Panc1 (cell line): ENCODE measurements at regions not wholly inside any gene's neighbourhood (a gene's known extent, or its start where the extent isn't known, plus 50 kb on each side); places are given as distances from the start of the nearest gene placed in this dataset.

Source experiments
- ATAC-seq: fragments of 200-7000 bp; cut with Tn5 transposase; 2 replicates; pipeline ENCODE4 v1.9.1; 2020; ENCODE audit warnings: mild to moderate bottlenecking, moderate library complexity
- BruUV-seq: library from RNA; stranded (reverse); fragments of 400-500 nt; replicated peaks from 2 replicates; lab custom pipeline; 2021; lab: Mats Ljungman, UMichigan
- CTCF ChIA-PET: fragments of 300-600 bp; sonication (Branson Sonifier 250); formaldehyde crosslinking; loops from one replicate; lab custom pipeline; 2022; ENCODE audit warnings: antibody characterized with exemption; lab: Charles Lee
- POLR2A ChIA-PET: fragments of 300-600 bp; sonication (Branson Sonifier 250); formaldehyde crosslinking; loops from one replicate; lab custom pipeline; 2022; ENCODE audit warnings: antibody characterized with exemption; lab: Charles Lee
- DNase-seq: peaks from one replicate; pipeline ENCODE4 v3.0.0-alpha.2; 2010; ENCODE audit warnings: low read depth, low spot score
- H3K27ac ChIP-seq: 2 replicates; pipeline ENCODE4 v1.5.1; 2011; ENCODE audit warnings: mild to moderate bottlenecking, low read length, inconsistent platforms
- H3K27me3 ChIP-seq: fragments of 200-500 bp; sonication (Bioruptor generic); 2 replicates; pipeline ENCODE4 v1.6.0; 2014; ENCODE audit warnings: low read length, inconsistent platforms; ENCODE audit not compliant: control insufficient read depth, insufficient read depth
- H3K36me3 ChIP-seq: fragments of 200-500 bp; sonication (Bioruptor generic); 2 replicates; pipeline ENCODE4 v1.5.1; 2014; ENCODE audit warnings: inconsistent platforms, mild to moderate bottlenecking, low read length, moderate library complexity; ENCODE audit not compliant: control insufficient read depth, insufficient read depth
- H3K4me1 ChIP-seq: 2 replicates; pipeline ENCODE4 v1.5.1; 2011; ENCODE audit warnings: inconsistent platforms, mild to moderate bottlenecking, low read length, moderate library complexity; ENCODE audit not compliant: control insufficient read depth, insufficient read depth
- H3K4me3 ChIP-seq, 2 experiments: 2 replicates each; pipeline ENCODE4 v1.5.1; 2011 to 2012; ENCODE audit warnings: low read depth in 2 of 2, low read length in 2 of 2, mild to moderate bottlenecking in 2 of 2, inconsistent platforms in 1 of 2, moderate library complexity in 1 of 2
- H3K9me3 ChIP-seq: fragments of 200-500 bp; sonication (Bioruptor generic); 2 replicates; pipeline ENCODE4 v1.5.1; 2014; ENCODE audit warnings: low read depth, mild to moderate bottlenecking, inconsistent platforms, low read length, moderate library complexity; ENCODE audit not compliant: control insufficient read depth, insufficient read depth
- POLR2AphosphoS5 ChIP-seq: IDR thresholded peaks from 2 replicates; pipeline ENCODE4 v1.6.1; 2012; ENCODE audit warnings: mild to moderate bottlenecking, low read depth, low read length, moderate library complexity
- SIN3A ChIP-seq: IDR thresholded peaks from 2 replicates; pipeline ENCODE4 v1.6.1; 2012; ENCODE audit warnings: low read depth, mild to moderate bottlenecking, low read length, moderate library complexity, borderline replicate concordance; ENCODE audit not compliant: insufficient read depth
- TCF7L2 ChIP-seq: IDR thresholded peaks from 2 replicates; pipeline ENCODE4 v1.6.1; 2011; ENCODE audit warnings: mild to moderate bottlenecking, low read depth, low read length, inconsistent platforms
- in situ Hi-C: cut with HindIII; loops from 2 replicates; pipeline ENCODE4 v1.10.0; 2016; ENCODE audit warnings: low sequenced_read_pairs, low pct_unique_long_range_greater_than_20kb
- intact Hi-C: fragments of 100-400 bp; cut with micrococcal nuclease; formaldehyde crosslinking; loops from one replicate; pipeline ENCODE4 v1.10.0; 2022; ENCODE audit not compliant: unreplicated experiment
- TF ChIP-seq, protein P1 (sequence below), 2 experiments: IDR thresholded peaks; 2 replicates each; pipeline ENCODE4 v1.6.1; 2011 to 2012; ENCODE audit warnings: low read depth in 2 of 2, control low read depth in 1 of 2, low read length in 1 of 2, mild to moderate bottlenecking in 1 of 2, moderate library complexity in 1 of 2; ENCODE audit not compliant: insufficient read depth in 1 of 2
- TF ChIP-seq, protein P2 (sequence below): fragments of 450-650 bp; IDR thresholded peaks from 2 replicates; pipeline ENCODE4 v1.5.1; 2017; ENCODE audit warnings: mild to moderate bottlenecking

DNA sequence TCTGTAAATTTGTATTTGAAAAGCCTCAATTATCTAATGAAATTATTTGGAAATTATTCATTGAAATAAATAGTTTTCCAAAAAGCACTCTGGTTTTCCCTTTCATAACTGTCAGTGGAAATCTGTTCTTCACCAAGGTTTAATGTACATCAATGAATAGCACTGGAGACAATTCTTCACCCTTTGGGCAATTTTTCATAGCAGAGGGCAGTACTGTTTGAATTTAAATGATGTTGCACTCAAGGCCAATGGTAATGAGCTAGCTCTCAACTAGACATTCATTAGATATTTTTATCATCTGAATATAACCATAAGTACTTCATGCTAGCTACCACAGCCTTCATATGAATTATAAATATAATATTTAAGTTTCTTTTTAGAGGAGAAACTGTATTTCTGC is 658.2 kb upstream of the CCDC54 start:
- intact Hi-C loops (no loop called here), in situ Hi-C loops (no loop called here)
- no peaks in the 10 kb centered on the region for H3K36me3 ChIP-seq
- TF ChIP-seq POLR2AphosphoS5 (no peak), SIN3A (no peak), TCF7L2 (no peak)
- TF ChIP-seq, protein P1, sequence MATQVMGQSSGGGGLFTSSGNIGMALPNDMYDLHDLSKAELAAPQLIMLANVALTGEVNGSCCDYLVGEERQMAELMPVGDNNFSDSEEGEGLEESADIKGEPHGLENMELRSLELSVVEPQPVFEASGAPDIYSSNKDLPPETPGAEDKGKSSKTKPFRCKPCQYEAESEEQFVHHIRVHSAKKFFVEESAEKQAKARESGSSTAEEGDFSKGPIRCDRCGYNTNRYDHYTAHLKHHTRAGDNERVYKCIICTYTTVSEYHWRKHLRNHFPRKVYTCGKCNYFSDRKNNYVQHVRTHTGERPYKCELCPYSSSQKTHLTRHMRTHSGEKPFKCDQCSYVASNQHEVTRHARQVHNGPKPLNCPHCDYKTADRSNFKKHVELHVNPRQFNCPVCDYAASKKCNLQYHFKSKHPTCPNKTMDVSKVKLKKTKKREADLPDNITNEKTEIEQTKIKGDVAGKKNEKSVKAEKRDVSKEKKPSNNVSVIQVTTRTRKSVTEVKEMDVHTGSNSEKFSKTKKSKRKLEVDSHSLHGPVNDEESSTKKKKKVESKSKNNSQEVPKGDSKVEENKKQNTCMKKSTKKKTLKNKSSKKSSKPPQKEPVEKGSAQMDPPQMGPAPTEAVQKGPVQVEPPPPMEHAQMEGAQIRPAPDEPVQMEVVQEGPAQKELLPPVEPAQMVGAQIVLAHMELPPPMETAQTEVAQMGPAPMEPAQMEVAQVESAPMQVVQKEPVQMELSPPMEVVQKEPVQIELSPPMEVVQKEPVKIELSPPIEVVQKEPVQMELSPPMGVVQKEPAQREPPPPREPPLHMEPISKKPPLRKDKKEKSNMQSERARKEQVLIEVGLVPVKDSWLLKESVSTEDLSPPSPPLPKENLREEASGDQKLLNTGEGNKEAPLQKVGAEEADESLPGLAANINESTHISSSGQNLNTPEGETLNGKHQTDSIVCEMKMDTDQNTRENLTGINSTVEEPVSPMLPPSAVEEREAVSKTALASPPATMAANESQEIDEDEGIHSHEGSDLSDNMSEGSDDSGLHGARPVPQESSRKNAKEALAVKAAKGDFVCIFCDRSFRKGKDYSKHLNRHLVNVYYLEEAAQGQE (IDR thresholded peaks at IDR 0.05; ENCODE audit: insufficient read depth in 1 of 2, low read depth in 2 of 2, low read length in 1 of 2), result no peak
- TF ChIP-seq, protein P2, sequence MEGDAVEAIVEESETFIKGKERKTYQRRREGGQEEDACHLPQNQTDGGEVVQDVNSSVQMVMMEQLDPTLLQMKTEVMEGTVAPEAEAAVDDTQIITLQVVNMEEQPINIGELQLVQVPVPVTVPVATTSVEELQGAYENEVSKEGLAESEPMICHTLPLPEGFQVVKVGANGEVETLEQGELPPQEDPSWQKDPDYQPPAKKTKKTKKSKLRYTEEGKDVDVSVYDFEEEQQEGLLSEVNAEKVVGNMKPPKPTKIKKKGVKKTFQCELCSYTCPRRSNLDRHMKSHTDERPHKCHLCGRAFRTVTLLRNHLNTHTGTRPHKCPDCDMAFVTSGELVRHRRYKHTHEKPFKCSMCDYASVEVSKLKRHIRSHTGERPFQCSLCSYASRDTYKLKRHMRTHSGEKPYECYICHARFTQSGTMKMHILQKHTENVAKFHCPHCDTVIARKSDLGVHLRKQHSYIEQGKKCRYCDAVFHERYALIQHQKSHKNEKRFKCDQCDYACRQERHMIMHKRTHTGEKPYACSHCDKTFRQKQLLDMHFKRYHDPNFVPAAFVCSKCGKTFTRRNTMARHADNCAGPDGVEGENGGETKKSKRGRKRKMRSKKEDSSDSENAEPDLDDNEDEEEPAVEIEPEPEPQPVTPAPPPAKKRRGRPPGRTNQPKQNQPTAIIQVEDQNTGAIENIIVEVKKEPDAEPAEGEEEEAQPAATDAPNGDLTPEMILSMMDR, result no peak
- H3K27me3 ChIP-seq, result no peaks in the 10 kb centered on the region
- CTCF ChIA-PET, result no interaction called here
- ATAC-seq, result no peak
- BruUV-seq, result no TSS peak
- POLR2A ChIA-PET, result no interaction called here
- peaks cover 4% of the 10 kb centered on the region; the same call in 1 of the 2 replicates for H3K9me3 ChIP-seq
- DNase-seq, result no peak
- H3K27ac ChIP-seq, result no peak overlapping the region
- H3K4me3 ChIP-seq, result no peak overlapping the region
- H3K4me1 ChIP-seq, result no peaks in the 10 kb centered on the region

DNA sequence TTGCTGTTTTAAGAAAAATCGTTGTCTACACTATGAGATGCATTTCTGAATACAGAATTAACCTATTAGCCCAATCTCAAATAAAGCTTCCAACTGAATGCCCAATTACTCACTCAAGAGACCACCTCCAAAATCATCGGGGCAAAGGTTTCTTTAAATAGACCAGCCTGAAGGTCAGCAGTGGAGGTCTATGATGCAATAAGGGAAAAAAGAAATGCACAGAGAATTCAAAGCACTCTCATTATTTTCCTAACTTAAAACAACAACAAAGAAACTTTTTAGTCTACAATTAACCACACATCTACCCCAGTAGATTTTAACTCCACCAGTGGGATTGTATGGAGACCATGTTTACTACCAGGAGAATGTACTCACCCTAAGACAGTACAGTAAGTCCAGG is 657.7 kb upstream of the CCDC54 start:
- TF ChIP-seq, protein P1 (IDR thresholded peaks at IDR 0.05; ENCODE audit: insufficient read depth in 1 of 2, low read depth in 2 of 2, low read length in 1 of 2), result no peak
- no peak for TF ChIP-seq SIN3A
- TF ChIP-seq TCF7L2, result no peak
- TF ChIP-seq, protein P2, result no peak
- TF ChIP-seq POLR2AphosphoS5, result no peak
- Histone ChIP-seq H3K36me3 (no peaks in the 10 kb centered on the region), H3K27ac (no peak overlapping the region), H3K4me3 (no peak overlapping the region), H3K4me1 (no peaks in the 10 kb centered on the region), H3K27me3 (no peaks in the 10 kb centered on the region), H3K9me3 (peaks cover 4% of the 10 kb centered on the region; the same call in 1 of the 2 replicates)
- no TSS peak for BruUV-seq
- intact Hi-C loops (no loop called here), in situ Hi-C loops (no loop called here)
- DNase-seq (no peak), ATAC-seq (no peak)
- POLR2A ChIA-PET, result no interaction called here
- CTCF ChIA-PET, result no interaction called here
